ENCODE measurements at regions not wholly inside any gene's neighbourhood (a gene's known extent, or its start where the extent isn't known, plus 50 kb on each side); places are given as distances from the start of the nearest gene placed in this dataset.

DNA sequence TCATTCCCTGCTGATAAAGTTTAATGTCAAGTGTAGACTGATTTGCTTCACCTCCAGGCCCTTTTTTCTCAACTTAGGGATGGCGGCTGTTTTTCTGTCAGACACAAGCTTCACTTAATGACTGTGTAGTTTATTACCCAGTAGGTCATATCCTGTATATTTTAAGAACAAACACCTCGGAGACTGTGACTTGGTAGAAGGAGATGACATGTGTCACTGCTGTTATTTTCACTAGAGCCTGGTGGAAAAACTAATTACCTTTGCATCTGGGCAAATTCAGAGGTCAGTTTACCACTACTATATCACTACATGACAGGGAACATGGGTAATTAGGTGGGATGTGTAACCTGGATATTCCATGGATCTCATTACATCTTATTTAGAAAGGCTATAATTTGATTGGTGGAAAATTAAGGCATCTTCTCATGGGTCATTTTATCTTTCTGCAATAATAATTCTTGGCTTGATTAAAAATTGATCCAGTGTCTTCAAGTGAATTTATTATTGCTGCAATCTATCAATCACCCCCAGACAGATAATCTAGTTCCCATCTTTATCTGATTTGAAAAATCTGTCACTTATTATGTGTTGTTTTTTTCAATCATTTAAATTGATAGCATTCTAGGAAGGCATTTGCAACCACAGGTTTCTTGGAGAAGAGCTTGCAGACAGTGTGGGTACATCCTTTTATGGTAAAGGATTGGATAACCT is 353.8 kb upstream of the SPRED2 start:
- Histone ChIP-seq H2AK5ac (ENCODE audit: low read depth, low read length) (no peak overlapping the region), H2BK5ac (ENCODE audit: low read depth, low read length) (no peak overlapping the region), H3K27me3 (replicated peaks in 1 of 4; ENCODE audit: control insufficient read depth in 3 of 4, extremely low read depth in 1 of 4, insufficient read depth in 3 of 4, low read length in 3 of 4) (no peaks in the 10 kb centered on the region; a peak in 1 of 7 replicates), H3K18ac (ENCODE audit: extremely low read depth, low read length) (no peak overlapping the region), H4K8ac (ENCODE audit: extremely low read depth, insufficient read depth, low read length) (no peak overlapping the region), H2BK15ac (ENCODE audit: low read length) (no peak overlapping the region), H4K5ac (ENCODE audit: insufficient read length, low read depth, low read length) (no peak overlapping the region), H2BK20ac (ENCODE audit: low read length) (no peak overlapping the region), H3K4me2 (ENCODE audit: insufficient read depth in 1 of 2, low read depth in 2 of 2, low read length in 2 of 2) (no peak overlapping the region), H2BK120ac (replicated peaks; ENCODE audit: low read depth, low read length) (no peak overlapping the region), H3K56ac (replicated peaks; ENCODE audit: insufficient read length, low read depth, low read length) (no peak overlapping the region), H3K79me1 (ENCODE audit: low read depth, low read length) (no peaks in the 10 kb centered on the region), H3K4me1 (replicated peaks in 1 of 4; ENCODE audit: control insufficient read depth in 3 of 4, insufficient read depth in 4 of 4, low read length in 3 of 4) (peaks cover 0 to 2% (median 0%) of the 10 kb centered on the region in 4 experiments; a peak in 2 of 7 replicates), H3K23ac (ENCODE audit: insufficient read length) (no peak overlapping the region), H3K4ac (replicated peaks; ENCODE audit: insufficient read length, low read depth, low read length) (no peak overlapping the region), H3K23me2 (ENCODE audit: low read depth, low read length) (no peaks in the 10 kb centered on the region), H4K91ac (replicated peaks; ENCODE audit: insufficient read length, low read length) (no peak overlapping the region), H3K14ac (ENCODE audit: insufficient read length) (no peak overlapping the region), H3K36me3 (ENCODE audit: control insufficient read depth in 2 of 4, insufficient read depth in 4 of 4, low read length in 3 of 4) (no peaks in the 10 kb centered on the region), H3K4me3 (ENCODE audit: extremely low read depth in 1 of 4, insufficient read depth in 2 of 4, low read depth in 3 of 4, low read length in 4 of 4) (no peak overlapping the region), H2AFZ (ENCODE audit: low read length) (no peak overlapping the region), H3K79me2 (ENCODE audit: control insufficient read depth in 1 of 2, insufficient read depth in 2 of 2, low read length in 2 of 2) (no peaks in the 10 kb centered on the region), H3K27ac (ENCODE audit: low read depth, low read length) (no peak overlapping the region), H2BK12ac (ENCODE audit: low read depth, low read length) (no peak overlapping the region), H4K20me1 (replicated peaks in 1 of 2; ENCODE audit: control insufficient read depth in 1 of 2, insufficient read depth in 2 of 2, low read length in 2 of 2) (no peaks in the 10 kb centered on the region), H3K9me3 (ENCODE audit: insufficient read depth in 2 of 2, low read depth in 1 of 2, low read length in 1 of 2) (no peaks in the 10 kb centered on the region), H3K9ac (replicated peaks in 1 of 4; ENCODE audit: extremely low read depth in 1 of 4, low read depth in 3 of 4, low read length in 3 of 4) (no peak overlapping the region)
- WGBS, 2 experiments (ENCODE audit: extremely low coverage in 1 of 2, insufficient coverage in 1 of 2, insufficient read length in 1 of 2, insufficient replicate concordance in 2 of 2, low coverage in 1 of 2, low lambda C conversion rate in 2 of 2, missing lambda C conversion rate in 1 of 2), result 74% methylated on average over 2 of the region's 2 CpGs; no CpG with 5 or more reads in 1 of the 2 experiments
- FAIRE-seq (no peak), DNase-seq (ENCODE audit: low read depth in 1 of 2, low spot score in 2 of 2) (no peak)
- CTCF ChIA-PET (ENCODE audit: partially characterized antibody), result no interaction called here
- POLR2A ChIA-PET (ENCODE audit: partially characterized antibody), result no interaction called here
- TF ChIP-seq, protein P1, sequence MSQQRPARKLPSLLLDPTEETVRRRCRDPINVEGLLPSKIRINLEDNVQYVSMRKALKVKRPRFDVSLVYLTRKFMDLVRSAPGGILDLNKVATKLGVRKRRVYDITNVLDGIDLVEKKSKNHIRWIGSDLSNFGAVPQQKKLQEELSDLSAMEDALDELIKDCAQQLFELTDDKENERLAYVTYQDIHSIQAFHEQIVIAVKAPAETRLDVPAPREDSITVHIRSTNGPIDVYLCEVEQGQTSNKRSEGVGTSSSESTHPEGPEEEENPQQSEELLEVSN (IDR thresholded peaks at IDR 0.05), result no peak
- TF ChIP-seq SRF (IDR thresholded peaks at IDR 0.05; ENCODE audit: low read depth, low read length), result no peak
- TF ChIP-seq ZNF274 (IDR thresholded peaks at IDR 0.05; ENCODE audit: borderline replicate concordance, extremely low read depth, low read length), result no peak
